Liver (tissue), 3 donors: ENCODE measurements at regions not wholly inside any gene's neighbourhood (a gene's known extent, or its start where the extent isn't known, plus 50 kb on each side); places are given as distances from the start of the nearest gene placed in this dataset.

Source experiments
- ATF3 ChIP-seq: IDR thresholded peaks from 2 replicates; pipeline ENCODE4 v1.6.1; 2016; ENCODE audit warnings: antibody characterized with exemption
- CTCF ChIP-seq: fragments of 150-350 bp; IDR thresholded peaks from 2 replicates; pipeline ENCODE4 v1.5.1; 2017; ENCODE audit warnings: improper control_type of control experiment, low read depth, low read length; ENCODE audit not compliant: missing input control
- EGR1 ChIP-seq, 2 donors: IDR thresholded peaks; 2 replicates each; pipeline ENCODE4 v1.6.1; 2016 to 2018; ENCODE audit warnings: antibody characterized with exemption in 2 of 2, low read depth in 2 of 2
- GABPA ChIP-seq, 2 donors: IDR thresholded peaks in 1 of 2; conservative IDR thresholded peaks in 1 of 2; 2 replicates each; pipeline ENCODE4 v1.6.1; 2016; ENCODE audit warnings: antibody characterized with exemption in 2 of 2, mild to moderate bottlenecking in 1 of 2, moderate library complexity in 1 of 2
- JUND ChIP-seq, 2 donors: IDR thresholded peaks; 2 replicates each; pipeline ENCODE4 v1.6.1; 2016; ENCODE audit warnings: antibody characterized with exemption in 2 of 2
- MAX ChIP-seq: IDR thresholded peaks from 2 replicates; pipeline ENCODE4 v1.6.1; 2016; ENCODE audit warnings: antibody characterized with exemption
- RAD21 ChIP-seq, 2 donors: IDR thresholded peaks; 2 replicates each; pipeline ENCODE4 v1.6.1; 2016; ENCODE audit warnings: antibody characterized with exemption in 2 of 2, mild to moderate bottlenecking in 2 of 2
- REST ChIP-seq: IDR thresholded peaks from 2 replicates; pipeline ENCODE4 v1.6.1; 2016; ENCODE audit warnings: antibody characterized with exemption, mild to moderate bottlenecking
- SP1 ChIP-seq: IDR thresholded peaks from 2 replicates; pipeline ENCODE4 v1.6.1; 2018; ENCODE audit warnings: antibody characterized with exemption, mild to moderate bottlenecking
- TAF1 ChIP-seq: conservative IDR thresholded peaks from 2 replicates; pipeline ENCODE4 v1.6.1; 2016; ENCODE audit warnings: antibody characterized with exemption, mild to moderate bottlenecking
- YY1 ChIP-seq: IDR thresholded peaks from 2 replicates; pipeline ENCODE4 v1.6.1; 2016; ENCODE audit warnings: antibody characterized with exemption, mild to moderate bottlenecking
- ZBTB33 ChIP-seq: IDR thresholded peaks from 2 replicates; pipeline ENCODE4 v1.6.1; 2016; ENCODE audit warnings: antibody characterized with exemption
- donor health status: healthy.
- donor health status: healthy.

GRCh38 chr11:13073119-13073981 lies 64.2 kb downstream of the RASSF10 start:
- TF ChIP-seq CTCF (no peak), YY1 (no peak), RAD21 (IDR thresholded peaks at IDR 0.05) (no peak), REST (no peak), JUND (IDR thresholded peaks at IDR 0.05) (no peak), GABPA (IDR thresholded peaks at IDR 0.05 in 1 of 2, conservative IDR thresholded peaks at IDR 0.05 in 1 of 2) (no peak), TAF1 (no peak), EGR1 (IDR thresholded peaks at IDR 0.05; ENCODE audit: low read depth in 2 of 2) (no peak), MAX (no peak), SP1 (no peak), ZBTB33 (no peak), ATF3 (no peak)
